Astrocyte (in vitro differentiated cells and primary cell): ENCODE measurements at regions not wholly inside any gene's neighbourhood (a gene's known extent, or its start where the extent isn't known, plus 50 kb on each side); places are given as distances from the start of the nearest gene placed in this dataset.

Experiments
- EZH2 ChIP-seq: IDR thresholded peaks from 2 replicates; pipeline ENCODE4 v1.6.1; 2012; ENCODE audit warnings: mild to moderate bottlenecking, low read length, inconsistent platforms; ENCODE audit not compliant: insufficient read depth
- TF ChIP-seq, protein P1 (sequence below): IDR thresholded peaks from 2 replicates; pipeline ENCODE4 v1.5.1; 2011; ENCODE audit warnings: low read depth, mild to moderate bottlenecking, inconsistent platforms, low read length, moderate library complexity; ENCODE audit not compliant: insufficient read depth

DNA sequence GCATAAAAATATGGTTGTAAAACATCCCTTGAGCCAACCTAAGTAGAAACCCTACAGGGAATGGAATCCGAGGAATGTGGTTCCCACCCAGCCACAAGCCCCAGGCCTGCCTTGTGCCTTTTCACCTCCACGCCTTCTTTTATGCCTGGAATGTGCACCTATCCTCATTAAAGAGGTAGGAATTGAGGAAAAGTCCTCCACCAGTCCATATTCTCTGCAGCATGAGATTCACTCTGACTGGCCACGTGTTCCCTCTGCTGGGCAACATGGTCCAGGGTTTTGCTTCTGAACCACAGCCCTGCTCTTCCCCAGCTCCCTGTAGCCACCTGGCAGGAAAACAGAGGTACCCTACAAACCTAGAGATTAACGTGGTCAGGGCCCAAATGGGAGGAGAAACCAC is 787.9 kb upstream of the RAB6C start:
- TF ChIP-seq, protein P1, sequence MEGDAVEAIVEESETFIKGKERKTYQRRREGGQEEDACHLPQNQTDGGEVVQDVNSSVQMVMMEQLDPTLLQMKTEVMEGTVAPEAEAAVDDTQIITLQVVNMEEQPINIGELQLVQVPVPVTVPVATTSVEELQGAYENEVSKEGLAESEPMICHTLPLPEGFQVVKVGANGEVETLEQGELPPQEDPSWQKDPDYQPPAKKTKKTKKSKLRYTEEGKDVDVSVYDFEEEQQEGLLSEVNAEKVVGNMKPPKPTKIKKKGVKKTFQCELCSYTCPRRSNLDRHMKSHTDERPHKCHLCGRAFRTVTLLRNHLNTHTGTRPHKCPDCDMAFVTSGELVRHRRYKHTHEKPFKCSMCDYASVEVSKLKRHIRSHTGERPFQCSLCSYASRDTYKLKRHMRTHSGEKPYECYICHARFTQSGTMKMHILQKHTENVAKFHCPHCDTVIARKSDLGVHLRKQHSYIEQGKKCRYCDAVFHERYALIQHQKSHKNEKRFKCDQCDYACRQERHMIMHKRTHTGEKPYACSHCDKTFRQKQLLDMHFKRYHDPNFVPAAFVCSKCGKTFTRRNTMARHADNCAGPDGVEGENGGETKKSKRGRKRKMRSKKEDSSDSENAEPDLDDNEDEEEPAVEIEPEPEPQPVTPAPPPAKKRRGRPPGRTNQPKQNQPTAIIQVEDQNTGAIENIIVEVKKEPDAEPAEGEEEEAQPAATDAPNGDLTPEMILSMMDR = no peak
- no peak for TF ChIP-seq EZH2
